HG02678 (cell line): ENCODE measurements at regions not wholly inside any gene's neighbourhood (a gene's known extent, or its start where the extent isn't known, plus 50 kb on each side); places are given as distances from the start of the nearest gene placed in this dataset.

Source experiments
- ATAC-seq: cut with Tn5 transposase; IDR thresholded peaks from one replicate; pipeline ENCODE4 v1.9.1; 2021; ENCODE audit warnings: mild to moderate bottlenecking, moderate library complexity; ENCODE audit not compliant: unreplicated experiment

DNA sequence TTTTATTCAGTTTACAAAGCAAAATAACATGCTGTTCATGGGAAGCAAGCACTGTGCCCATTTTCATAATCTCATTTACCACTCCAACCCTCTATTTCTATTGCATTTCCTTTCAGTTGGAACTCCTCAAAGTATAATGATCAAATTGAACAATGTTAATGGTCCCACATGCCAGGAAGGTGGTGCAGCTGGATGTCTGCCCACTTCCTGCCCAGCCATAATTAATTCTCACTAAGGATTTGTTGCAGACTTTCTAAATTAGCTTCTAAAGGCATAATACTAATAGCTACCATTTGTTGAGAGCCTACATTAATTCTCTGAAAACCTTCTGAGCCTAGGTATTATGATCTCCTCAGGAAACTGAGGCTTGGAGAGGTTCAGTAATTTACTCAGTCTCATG, 316.1 kb upstream of the TPM1 start:
- no peak for ATAC-seq

DNA sequence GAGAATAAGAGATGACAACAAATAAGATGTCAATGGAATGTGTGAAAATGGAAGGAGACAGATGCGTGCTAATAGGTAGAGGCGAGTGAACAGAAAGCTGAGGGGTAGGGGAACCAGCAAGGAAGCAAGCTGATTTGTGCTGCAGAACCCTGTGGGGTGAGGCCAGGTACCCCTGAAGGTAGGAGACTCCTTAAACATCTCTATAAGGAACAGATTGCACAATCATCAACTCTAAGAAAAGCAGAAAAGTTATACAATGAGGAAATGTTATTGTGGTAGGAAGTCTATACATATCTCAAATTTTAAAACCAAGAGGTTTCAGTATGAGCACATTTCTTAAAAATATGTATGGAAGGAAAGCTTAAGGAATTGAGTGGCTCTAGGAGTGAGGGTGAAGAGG, 315.0 kb upstream of the TPM1 start:
- ATAC-seq, result no peak

DNA sequence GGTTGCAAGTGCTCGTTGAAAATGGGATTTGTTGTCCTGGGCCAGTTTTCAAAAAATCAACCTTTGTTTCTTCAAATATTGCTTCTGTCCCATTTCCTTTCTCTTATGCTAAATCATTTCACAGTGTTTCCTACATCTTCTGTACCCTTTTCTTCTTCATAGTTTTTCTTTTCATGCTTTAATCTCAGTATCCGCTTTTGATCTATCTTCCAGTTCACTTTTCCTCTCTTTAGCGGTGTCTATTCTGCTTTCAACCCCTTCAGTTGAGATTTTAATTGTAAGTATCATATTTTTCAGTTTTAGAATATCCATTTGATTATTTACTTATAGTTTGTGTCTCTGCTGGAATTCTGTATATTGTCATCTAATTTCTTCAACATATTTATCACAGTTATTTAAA, 311.7 kb upstream of the TPM1 start:
- ATAC-seq, result no peak

DNA sequence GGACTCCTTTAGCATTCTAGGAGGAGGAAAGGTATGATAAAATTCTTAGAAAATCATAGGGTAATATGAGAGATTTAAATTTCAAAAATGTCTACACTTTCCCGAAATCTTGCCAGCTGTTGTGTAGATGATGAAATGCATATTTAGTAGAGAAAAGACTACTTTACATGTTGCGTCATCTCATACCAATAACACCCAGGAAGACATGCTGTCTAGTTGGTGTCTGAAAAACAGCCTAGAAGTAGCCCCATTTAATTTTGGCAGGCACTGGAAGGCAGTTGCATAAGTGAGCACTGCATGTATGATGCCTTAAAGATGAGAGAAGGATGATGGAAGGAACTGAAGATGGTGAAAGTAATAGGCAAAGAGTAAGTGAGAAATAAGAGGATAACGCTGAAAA, 310.5 kb upstream of the TPM1 start:
- no peak for ATAC-seq

DNA sequence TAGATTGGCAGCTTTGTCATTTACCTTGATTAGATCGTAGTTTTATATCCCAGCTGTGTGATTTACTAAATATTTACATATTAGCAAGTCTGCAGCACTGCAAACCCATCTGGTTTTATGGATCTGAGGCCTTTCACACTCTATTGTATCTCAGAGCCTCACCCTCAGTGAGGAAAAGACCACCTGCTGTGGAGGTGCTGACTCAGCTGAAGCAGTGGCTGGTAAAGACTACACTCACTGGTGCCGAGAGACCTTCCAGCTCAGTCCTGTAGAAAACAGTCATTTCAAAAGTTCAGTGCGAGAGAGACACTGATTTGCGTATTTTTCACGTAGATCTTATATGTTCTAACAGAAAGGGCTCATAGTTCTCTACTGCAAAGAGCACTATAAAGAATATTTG, 307.8 kb upstream of the TPM1 start:
- no peak for ATAC-seq

DNA sequence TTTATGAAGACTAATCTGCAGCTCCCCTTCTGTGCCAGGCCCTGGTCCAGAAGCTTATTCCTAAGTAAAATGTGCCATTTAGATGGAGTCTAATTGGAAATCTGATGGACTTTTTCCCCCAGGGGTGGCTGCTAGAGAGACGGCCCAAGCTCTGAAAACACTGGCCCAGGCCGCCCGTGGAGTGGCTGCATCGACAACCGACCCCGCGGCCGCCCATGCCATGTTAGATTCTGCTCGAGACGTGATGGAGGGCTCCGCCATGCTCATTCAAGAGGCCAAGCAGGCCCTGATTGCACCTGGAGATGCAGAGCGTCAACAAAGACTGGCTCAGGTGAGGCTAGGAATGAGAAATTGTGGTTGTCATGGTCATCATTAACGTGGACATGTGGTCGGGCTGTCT, 305.8 kb upstream of the TPM1 start:
- no peak for ATAC-seq

DNA sequence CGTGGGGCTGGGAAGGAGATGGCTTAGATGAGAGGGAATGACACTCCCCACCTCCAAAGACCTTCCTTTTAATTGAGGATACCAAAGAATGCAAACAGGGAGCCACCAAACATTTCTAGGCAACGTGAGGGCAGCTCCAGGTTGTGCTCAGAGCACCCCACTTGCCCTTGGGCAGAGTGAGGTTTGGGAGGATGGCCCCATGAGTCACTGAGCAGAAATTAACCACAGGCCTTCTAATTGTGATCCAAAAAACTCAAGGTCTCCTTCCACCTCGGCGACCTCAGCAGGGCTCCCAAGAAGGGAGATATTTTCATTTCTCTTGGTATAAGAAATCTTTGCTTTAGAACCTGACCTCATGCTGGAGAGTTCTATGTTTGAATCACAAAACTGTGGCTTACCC, 305.0 kb upstream of the TPM1 start:
- ATAC-seq, result no peak

DNA sequence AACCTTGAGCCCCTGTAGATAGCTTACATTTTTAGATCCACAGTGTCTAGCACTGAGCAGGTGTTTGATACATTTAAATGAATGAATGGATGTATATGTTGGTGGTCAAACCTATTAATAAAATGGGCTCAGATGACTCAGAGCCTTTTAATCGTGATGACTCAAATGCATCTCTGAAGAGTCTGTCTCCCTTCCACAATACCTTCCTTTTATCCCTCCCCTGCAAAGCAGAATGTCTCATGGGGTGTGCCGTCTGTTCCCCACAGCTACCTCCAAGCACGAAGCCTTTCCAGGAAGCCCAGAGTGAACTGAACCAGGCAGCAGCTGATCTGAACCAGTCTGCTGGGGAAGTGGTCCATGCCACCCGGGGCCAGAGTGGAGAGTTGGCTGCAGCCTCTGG, 303.5 kb upstream of the TPM1 start:
- ATAC-seq, result no peak

DNA sequence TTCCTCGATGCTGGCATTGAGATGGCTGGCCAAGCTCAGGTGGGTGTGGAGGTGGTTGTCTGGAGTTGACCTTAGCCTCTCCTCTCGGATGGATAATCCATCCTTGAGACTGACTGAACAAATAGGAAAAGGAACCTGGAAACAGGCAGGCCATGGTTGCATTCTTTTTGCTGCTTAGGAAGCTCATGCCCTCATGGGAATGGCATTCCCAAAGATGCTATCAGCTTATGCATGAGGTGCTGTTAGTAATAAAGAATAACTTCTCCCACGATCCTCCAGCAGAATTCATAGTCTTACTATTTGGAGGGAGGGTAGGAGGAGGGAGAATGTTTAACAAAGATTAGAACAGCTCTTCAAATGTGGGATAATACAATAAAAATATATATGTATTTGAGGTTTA, 303.0 kb upstream of the TPM1 start:
- no peak for ATAC-seq

DNA sequence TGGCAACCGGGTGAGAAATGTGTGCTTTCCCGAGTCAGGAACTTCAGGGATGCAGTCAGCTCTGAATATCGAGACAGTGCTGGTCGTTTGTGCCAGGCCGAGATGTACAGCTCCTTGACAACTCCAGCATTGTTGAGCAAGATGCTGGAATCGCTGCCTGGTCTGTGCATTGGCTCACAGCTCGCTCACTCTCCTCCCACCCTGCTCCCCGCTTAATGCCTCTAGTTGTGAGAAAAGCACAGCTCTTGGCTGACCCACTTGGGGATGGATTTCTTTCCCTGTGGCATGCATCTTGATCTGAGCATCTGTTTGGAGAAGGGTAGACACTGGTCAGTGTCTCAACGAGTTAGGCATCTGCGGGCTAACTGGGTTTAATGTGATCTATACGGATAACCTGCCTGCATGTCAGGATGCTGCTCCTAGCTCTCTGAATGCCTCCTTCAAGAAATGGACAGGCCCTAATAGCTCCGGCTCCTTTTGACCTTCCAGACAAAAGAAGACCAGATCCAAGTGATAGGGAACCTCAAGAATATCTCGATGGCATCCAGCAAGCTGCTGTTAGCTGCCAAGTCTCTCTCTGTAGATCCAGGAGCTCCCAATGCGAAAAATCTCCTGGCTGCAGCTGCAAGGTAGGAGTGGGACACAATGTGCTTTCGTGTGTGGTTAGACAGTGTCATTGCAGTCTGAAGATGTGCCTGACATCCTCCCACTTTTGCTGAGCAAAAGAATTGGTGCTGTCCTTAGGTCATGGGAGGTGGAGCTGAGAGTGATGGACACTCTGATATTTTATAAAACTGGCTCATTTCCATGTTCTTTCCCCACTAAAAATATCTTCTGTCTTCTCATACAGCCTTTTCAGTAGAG, 302.2 kb upstream of the TPM1 start:
- no peak for ATAC-seq

DNA sequence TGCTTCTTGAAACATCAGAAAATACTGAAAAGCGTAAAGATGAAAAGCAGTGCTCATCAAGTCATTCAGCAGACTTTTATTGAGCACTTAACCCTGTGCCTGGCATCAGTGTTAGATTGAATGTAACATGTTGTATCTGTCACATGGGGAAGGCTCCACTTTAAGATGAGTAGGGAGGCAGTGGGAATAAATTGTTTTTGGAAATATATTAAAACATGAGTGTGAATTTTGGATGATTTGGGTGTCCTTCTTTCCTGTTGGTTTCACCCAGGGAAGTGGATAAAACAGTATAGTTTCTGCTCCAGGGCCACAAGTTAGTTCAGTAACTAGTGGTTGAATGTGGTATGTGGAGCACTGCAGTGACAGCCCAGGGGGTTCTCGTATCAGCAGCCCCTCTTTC, 301.4 kb upstream of the TPM1 start:
- no peak for ATAC-seq

DNA sequence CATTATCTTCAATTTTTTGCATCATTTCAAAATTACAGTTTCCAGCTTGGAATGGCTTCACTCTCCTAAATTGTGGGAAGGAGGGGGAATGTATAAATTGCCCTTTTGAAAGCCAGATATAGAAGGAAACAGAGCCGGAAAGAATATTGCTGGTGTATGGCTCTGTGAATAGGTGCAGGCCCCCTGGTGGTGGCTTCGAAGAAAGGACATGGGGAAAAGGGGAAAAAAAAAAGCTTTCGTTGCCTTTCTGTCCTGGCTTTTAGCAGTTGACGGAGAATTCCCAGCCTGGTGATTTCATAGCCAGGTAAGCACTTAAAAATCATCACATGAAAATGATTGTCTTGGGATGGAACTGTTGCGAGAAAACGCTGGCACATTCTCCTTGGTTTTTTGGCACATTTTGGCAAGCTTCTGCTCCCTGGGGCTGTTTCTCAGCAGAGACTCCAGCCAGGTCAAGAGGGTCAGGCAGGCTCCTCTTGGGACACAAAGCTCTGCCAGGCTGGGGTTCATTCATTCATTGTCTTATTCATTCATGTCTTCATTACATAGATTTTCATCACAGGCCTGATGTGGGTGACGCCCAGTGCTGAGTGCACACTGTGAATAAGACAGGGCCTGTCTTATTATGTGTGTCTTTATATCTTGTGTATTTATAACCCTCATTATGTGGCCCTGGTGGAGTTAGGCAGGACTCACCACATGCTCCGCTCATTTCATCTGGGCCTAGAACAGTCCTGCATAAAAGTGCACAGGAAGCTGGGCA, 300.0 kb upstream of the TPM1 start:
- ATAC-seq, result peak; percentile 49

DNA sequence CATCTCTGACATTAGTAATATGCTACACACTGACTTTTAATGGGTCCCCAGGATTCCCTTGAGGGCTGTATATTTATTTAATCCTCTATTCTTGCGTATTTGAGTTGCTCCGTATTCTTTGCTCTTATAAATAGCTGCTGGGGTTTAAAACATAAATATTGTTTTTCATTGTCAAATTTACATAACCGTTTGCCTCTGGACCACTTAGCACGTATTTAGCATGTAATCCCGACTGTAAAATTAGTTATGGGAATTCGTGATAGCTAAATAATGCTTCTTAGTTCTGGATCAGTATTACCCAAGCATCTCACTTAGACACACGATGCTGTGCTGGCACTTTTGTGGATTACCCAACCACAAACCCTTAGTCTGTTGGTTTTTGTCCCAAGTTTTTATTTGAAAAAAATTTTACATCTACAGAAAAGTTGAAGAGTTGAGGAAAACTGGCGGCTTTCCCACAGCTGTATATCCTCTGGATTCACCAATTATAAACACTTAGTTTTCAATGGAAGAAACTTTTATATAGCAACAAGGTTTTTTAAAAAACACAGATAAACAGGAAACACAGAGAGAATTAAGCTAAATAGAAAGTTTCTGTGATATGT, 296.8 kb upstream of the TPM1 start:
- no peak for ATAC-seq

DNA sequence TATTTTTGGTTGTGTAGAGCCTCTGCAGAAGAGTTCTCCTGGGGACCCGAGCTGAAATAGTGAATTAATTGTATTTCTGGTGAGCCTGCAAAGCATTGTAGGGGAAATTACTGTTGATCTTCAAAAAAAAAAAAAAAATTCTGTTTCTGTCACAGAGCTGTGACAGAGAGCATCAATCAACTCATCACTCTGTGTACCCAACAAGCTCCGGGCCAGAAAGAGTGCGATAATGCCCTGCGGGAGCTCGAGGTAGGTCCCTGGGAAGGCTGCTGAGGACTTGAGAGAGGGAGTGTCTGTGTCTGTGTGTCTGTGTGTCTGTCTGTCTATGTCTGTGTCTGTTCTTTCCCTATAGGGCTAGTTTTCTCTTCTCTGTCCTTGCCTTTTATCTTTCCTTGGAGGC, 294.4 kb upstream of the TPM1 start:
- no peak for ATAC-seq

DNA sequence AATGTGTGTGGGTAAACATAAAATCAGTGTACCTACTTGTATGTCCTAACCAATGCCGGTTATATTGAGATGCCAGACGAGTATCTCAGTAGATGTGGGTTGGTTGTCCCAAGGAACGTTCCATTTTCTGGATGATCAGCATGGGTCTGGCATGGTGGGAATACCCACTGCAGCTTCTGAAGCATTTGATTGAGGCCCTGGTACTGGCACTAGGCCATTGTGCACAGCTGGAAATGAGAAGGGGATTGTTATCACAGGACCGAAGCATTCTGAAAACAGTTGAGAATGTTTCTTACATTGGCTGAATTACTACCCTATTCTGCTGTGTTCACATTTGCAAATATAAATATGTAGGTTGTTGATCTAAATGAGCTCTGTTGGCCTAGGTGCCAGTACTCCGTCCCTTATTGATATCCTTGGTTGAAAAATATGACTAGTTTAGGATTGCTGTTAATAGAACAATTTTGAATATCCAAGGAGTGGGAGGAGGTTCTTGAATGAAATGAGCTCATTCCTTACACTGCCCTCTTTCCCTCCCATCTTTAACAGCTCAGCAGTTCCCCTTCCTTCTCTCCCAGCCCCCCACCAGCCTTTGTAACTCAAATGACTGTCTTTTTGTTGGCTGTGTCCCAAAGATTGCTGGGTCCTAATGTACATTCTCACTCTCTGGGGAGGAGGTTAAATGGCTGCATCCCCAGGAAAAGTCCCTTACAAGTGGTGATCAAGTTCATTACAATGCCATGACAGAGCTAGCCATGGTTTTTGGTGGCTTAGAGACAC, 293.3 kb upstream of the TPM1 start:
- no peak for ATAC-seq

DNA sequence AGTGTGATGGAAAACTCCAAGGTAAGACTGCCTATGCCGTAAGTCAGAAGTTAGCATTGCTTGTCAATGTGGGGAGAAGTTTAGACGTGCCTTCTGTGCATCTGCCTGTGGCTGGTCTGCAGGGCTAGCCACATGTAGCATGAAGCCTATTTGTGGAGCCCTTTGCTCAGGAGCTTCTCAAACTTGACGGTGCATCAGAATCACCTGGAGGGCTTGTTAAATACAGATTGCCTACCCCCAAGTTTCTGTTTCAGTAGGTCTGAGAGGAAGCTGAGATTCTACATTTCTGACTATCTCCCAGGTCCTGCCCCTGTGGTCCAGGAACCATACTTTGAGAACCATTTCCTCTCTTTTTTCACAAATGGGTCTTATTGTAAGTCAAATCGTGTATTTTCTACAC, 292.1 kb upstream of the TPM1 start:
- ATAC-seq, result no peak

DNA sequence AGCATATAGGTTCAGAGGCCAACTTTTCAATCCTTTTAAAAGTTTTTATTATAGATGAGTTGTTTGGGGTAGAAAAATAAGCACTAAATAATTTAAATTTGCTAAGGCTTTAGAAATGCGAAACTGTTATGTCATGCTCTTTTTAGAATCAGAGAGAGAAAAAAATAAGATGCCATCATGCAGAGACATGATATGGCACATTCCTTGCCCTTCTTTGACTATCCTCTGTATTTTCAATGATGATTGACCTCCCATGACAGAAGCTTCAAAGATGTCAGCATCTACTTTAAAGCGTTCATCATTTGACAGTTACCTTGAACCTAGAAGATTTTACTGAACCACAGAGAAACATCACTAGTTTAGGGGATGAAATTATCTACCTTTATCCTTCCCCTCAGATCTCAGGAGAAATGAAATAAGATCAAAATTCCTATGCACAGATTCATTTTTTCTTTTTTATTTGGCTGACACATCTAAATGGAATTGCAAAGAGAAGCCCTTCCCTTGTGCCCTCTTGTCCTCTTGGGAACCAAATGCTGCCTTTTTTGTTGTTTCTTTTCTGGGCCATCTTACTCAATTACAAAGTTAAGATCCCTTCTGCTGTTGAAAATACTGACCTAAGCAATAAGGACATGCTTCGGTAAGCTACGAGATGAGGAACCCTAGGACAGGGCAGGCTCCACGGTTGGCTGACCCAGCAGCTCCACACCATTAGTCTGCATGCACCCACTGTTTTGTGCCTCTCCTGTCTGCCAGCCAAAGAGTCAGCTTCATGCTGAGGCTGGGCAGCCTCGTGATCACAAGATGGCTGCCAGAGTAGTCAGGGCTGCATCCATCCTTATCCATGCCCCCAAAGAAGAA, 289.7 kb upstream of the TPM1 start:
- ATAC-seq, result no peak

DNA sequence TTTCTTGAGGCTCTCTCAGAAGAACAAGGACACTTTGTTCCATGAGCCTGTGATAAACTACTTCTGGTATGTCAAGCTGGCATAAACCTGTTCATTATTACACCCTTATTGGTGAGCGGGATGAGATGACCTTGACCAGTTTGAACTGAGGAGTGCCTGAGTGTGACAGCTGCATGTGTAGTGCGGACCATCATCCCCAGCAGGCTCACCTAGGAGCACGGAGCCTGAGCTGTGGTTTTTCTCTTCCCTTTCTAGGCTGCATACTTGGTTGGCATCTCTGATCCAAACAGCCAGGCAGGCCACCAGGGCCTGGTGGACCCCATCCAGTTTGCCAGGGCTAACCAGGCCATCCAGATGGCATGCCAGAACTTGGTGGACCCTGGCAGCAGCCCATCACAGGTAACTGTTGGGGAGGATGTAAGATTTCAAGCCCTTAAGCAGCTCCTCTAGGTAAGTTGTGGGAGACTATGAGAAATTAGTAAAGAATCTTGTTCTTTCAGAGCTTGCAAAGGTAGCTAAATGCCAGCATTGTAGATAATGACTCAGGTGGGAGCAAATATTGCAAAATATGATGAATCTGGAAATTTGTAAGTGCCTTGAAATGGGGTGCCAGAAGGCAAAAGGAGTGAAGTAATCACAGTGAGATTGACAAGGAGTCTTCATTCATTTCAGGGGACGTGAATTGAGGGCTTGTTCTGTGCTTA, 288.9 kb upstream of the TPM1 start:
- ATAC-seq, result no peak

DNA sequence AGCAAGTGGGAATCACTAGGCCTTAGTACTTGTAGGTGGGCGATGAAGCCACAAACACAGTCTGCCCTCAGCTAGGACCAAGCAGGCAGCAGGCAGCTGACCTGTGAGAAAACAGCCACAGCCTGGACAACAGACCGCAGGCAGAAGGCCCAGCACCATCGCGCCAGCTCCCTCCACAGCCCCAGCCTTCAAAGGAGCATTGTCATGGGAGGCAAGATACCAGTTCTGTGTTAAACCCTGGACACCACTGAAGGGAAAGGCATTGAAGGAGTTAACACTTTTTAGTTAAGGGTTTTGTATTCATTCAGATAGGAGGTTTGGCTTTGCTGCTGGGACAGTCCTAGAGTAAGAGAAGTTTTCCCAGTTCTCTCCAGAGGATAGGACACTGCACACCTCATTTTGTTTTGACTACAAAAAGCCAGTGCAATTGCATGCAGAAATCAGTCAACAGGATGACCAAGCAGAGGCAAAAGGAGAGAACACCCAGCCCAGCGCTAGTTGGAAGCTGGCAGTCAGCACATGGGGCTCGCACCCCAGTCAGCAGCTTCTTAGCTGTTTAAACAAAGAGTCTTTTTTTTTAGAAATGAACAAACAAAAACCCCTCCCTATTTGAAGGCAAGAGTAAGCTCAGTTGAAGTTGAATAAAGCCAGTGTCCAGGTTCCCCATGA, 286.1 kb upstream of the TPM1 start:
- no peak for ATAC-seq
